Stimulated activated CD8-positive, alpha-beta memory T cell treated with anti-CD3 and anti-CD28 coated beads, Interleukin-7, amount 100 ng/mL, for 4 hours (primary cell): ENCODE measurements at regions not wholly inside any gene's neighbourhood (a gene's known extent, or its start where the extent isn't known, plus 50 kb on each side); places are given as distances from the start of the nearest gene placed in this dataset.
"Not testable (repeated sequence)": the region's sequence is repeated elsewhere in the genome, so short reads cannot be mapped to it uniquely, and the experiment has no call there.

Experiments
- DNase-seq, 2 donors: peaks; one replicate each; pipeline ENCODE4 v3.0.0-alpha.2; 2020; ENCODE audit warnings: low read depth in 2 of 2

- DNase-seq, result no peak
Measured at GRCh38 chr1:166695115-166695514, 144.2 kb upstream of the POGK start.

GRCh38 chr1:166695834-166696233 is 143.4 kb upstream of the POGK start:
- not testable (repeated sequence) for DNase-seq

- DNase-seq, result no peak
Measured at GRCh38 chr1:166698771-166699170, 140.5 kb upstream of the POGK start.

DNA sequence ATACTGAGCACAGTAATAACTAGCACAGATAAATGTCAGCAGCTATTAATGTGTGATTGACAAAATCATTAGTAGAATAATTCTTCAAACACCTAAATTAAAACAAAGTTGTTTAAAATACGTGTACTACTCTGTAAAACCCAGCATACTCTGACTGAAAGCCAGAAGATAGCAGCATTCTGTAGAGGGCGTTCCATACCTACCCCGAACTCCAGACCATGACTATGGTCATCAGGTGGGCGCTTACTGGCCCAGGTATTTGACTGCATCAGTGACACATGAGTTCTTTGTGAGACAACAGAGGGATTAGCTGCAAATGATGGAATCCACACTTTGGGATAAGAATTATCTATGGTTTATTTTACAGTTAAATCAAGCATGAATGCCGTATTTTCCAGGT is 139.7 kb upstream of the POGK start:
- DNase-seq, result no peak

DNA sequence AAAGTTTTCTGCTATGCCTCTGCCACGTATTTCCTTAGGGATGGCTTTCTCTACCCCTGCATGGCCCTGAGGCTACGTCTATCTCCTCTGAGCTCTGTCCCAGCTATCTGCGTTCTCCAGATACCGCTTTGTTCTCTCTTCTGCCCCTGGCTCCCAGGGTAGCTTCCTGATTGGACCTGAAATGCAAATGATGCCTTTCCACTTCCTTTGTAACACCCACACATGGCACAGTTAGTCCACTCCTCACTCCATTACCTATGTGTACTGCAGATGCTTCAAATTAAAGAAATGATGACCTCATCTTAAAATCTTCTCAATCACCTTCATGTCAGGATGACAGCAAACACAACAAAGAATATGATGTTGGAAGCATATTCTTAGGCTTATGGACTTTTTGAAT is 138.6 kb upstream of the POGK start:
- DNase-seq, result no peak

GRCh38 chr1:166701603-166702100 is 137.6 kb upstream of the POGK start:
- DNase-seq, result no peak

GRCh38 chr1:166703141-166703540 is 136.1 kb upstream of the POGK start:
- DNase-seq, result no peak

- DNase-seq, result no peak
Measured at GRCh38 chr1:166703726-166704462, 135.4 kb upstream of the POGK start.

DNA sequence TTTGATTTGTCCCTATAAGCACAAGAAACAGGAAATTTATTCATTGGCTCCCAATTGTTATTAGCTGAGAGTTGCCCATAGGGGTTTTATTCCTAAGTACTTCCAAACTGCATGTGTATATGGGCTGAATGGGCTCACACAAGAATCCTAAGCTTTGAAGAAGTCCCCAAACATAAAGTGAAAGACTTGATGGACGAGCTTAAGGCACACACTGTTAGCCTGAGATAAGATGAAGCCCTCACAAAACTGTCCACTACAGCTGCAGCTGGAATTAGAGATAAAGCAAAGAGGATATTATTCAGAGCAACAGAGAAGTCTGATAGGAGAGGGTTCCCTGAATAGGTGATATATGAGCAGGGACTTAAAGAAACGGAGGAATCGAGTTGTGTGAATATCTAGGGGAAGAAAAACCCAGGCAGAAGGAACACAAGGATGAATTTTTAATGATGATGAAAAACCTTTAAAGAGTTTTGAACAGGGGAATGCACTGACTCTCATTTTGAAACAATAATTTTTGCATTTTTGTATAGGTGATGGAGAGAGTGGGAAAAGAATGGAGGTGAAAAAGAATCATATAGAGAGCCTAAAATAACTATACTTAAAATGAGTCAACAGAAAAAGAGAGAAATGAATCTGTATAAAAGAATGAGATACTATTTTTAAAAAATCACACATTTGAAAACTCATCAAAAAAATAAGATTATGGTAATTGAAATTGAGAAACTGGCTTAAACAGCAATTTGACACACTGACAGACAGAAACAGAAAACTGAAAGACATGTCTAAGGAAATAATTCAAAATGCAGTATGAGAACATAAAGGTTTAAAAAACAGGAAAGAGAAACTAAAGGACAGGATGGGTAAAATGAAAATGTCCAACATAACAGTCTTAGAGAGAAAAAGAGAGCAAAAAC is 133.6 kb upstream of the POGK start:
- DNase-seq, result no peak

DNA sequence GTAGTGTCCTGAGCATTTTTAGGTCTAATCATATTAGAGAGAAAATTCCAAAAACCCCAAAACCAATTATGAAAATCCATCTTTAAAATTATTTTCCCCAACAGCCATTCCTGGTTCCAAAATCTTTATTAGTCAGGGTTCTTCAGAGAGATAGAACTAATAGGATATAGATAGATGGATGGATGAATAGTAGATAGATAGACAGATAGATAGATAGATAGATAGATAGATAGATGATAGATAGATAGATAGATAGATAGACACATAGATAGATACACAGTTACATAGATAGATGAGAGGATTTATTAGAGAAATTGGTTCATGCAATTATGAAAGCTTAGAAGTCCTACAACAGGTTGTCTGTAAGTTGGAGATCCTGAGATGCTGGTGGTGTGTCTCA is 122.7 kb upstream of the POGK start:
- no peak for DNase-seq

DNA sequence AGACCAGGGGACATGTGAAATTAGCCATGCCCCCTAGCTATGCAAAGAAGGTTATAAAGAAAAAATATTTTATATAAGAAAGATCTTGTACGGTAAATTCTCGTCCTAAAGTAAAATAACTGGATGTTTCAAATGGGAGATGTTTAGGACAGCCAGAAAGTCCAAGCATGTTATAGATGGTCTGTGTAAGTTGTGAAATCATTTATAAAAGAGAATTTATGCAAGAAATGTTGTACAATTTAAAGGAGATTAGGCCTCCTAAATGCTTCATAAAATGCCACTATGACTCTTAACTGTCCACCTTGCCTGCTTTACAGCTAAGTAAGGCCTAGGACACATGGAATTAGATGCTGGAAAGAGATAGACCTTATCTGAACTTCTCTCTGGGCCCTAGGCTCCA is 118.1 kb upstream of the POGK start:
- DNase-seq, result no peak

- no peak for DNase-seq
Measured at GRCh38 chr1:166730299-166730888, 108.9 kb upstream of the POGK start.

DNA sequence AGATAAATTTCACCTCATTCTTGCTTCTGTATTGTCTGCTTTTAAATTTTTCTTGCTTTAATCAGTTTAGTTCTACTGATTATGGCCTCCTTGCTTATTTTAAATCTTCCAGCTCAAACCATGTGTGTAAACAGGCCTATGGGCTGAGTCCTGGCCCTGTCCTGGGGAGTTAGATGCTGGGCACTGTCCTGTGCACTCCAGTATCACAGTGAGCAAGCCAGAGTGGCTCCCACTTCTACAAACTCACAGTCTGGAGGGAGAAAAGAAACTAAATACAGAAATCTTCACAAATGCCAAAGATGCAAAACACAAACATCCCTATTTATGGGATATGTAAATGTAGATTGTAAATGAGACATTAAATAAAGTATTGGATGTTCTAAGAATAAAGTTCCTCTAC is 101.1 kb upstream of the POGK start:
- DNase-seq, result no peak

- DNase-seq, result no peak
Measured at GRCh38 chr1:166738873-166739272, 100.4 kb upstream of the POGK start.

DNA sequence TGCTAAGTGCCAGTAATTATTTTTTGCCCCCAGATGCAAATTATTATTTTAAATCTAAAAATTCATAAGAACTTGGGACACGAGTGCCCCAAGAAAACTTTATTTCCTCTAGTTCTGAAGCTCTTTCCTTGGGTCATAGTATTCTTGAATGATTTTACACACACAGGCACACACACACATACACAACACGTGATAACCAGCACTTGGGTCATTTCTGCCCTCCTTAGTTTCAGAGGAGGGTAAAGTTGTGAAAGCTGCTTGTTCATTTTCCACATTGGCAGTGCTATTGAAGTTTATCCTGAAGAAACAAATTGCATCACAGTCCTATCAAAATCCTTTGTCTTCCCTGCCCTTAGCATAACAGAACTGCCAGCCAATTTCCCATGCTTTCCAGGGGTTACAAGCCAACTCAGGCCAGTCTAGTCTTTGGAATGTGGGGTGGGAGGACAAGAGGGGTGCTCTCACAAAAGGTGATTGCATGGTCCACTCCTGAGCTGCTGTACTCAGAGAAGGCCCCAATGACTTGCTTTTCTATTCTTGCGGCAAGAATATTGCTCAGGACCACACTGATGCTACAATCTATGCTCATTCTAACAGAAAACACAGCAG is 98.5 kb upstream of the POGK start:
- no peak for DNase-seq

DNA sequence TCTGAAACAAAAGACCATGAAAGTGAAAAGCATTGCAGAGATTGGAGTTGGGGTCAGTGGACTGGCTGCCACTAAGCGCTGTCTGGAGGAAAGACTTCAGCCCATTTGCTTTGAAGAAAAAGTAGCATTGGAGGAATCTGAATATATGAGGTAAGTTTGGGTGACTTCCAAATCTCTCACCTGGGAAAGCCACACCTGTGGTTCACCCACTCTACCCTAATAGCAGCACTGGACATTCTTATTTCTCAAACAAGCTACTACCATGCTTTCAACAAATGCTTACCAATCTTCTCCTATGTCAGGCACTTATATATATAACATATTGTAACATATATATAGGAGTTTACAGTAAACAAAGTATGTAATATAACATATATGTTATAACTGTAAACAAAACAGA is 76.0 kb upstream of the POGK start:
- DNase-seq, result no peak

DNA sequence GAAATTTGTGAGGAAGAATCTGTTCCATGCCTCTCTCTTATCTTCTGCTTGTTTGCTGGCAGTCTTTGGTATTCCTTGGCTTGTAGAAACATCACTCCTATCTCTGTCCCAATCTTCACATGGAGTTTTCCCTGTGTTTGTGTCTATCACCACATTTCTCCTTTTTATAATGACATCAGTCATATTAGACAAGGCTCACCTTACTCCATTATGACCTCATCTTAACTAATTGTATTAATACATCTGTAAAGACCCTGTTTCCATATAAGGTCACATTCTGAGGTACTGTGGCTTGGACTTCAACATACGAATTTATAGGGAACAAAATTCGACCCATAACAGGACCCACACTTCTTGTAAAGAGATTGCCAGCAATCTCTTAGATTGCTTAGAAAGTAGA is 72.3 kb upstream of the POGK start:
- no peak for DNase-seq

DNA sequence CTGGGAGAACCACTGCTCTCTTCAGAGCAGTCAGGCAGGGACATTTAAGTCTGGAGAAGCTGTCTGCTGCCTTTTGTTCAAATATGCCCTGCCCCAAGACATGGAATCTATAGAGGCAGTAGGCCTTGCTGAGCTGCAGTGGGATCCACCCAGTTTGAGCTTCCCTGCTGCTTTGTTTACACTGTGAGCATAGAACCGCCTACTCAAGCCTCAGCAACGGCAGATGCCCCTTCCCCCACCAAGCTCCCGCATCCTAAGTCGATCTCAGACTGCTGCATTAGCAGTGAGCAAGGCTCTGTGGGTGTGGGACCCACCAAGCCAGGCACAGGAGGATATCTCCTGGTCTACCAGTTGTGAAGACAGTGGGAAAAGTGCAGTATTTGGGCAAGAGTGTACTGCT is 54.6 kb upstream of the POGK start:
- DNase-seq, result not testable (repeated sequence)

DNA sequence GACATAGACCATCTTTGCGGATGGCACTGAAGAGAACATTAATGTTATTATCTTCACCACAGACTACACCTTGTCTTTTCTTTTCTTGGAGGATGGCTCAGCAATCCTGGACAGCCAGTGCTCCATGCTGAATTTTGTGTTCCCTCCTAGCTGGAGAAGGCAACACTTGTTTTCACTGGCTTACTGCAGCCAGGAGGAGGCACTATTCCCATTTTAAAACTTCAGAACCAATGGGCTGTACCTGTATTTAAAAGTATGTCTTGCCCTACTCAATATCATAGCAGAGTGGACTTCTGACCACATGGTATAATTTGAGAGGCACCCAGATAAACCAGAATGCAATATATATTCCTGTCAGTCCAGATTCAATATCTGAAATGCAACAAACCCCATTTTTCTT is 53.3 kb upstream of the POGK start:
- no peak for DNase-seq

DNA sequence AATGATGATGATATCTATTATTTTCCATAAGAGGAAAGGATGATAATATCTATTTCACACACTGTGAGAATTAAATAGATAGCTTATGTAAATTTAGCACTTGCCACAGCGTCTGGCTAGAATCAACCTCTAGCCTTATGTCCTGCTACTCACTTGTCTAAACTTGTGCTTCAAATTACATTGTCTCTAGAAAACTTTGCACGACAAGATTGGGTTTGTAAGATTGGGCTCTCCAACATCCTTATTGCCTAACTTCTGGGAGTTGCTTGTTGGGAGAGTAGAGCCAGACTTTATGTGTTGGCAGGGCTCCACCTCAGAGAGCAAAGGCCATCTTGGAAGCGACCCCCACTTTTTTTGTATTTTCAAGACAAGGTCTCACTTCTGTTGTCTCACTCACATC is 50.0 kb upstream of the POGK start:
- no peak for DNase-seq
